Stimulated activated CD4-positive, alpha-beta T cell treated with anti-CD3 and anti-CD28 coated beads, Interleukin-1b, Interleukin-23, amount 100 ng/mL, for 4 hours (primary cell): ENCODE measurements at regions not wholly inside any gene's neighbourhood (a gene's known extent, or its start where the extent isn't known, plus 50 kb on each side); places are given as distances from the start of the nearest gene placed in this dataset.

ENCODE experiments used
- DNase-seq, 2 donors: peaks; one replicate each; pipeline ENCODE4 v3.0.0-alpha.2; 2020; ENCODE audit warnings: low read depth in 2 of 2

DNA sequence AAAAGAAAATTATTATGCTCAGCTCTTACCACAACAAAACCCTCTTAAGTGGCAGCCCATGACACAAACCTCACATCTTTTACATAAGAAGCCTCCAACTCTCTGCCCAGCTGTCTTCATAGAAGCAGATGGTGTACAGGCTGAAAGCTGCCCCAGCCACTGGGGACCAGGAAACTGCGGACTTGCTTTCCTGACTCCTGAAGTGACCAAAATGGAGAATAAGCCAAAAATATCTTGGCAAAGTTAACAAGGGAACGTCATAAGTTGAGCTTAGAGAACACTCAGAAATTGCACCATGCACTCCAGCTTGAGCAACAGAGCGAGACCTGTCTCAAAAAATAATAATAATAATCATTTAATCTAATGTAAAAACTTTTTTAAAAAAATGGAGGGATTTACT, 160.3 kb upstream of the CDYL start:
- DNase-seq = no peak

DNA sequence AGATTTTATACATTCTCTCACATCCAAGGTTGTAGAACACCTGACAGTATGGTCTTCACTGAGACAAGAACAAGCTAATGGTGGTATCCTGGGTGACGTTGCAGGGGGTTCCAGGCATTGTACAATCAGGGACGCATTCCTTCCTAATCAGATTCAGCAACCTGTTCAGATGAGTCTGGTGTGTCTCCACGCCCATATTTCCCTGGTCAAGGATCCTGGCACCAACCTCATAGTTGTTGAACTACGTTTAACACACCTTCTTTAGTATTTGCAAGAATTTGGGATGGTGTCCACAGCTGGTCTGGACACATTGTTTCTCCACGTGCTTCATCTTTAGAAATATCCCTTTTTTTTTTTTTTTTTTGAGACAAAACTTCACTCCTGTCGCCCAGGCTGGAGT, 161.0 kb upstream of the CDYL start:
- no peak for DNase-seq

DNA sequence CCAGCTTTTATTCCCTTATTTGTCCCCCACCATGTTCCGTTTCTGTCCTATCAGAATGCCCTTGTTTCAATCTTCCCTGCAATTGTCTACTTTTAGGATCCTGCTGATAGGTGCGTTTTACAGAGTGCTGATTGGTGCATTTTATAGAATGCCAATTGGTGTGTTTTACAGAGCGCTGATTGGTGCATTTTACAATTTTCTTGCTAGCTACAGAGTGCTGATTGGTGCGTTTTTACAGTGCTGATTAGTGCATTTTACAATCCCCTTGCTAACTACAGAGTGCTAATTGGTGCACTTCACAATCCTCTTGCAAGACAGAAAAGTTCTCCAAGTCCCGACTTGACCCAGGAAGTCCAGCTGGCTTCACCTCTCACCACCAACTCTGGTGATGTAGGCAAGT, 161.6 kb upstream of the CDYL start:
- DNase-seq = no peak

DNA sequence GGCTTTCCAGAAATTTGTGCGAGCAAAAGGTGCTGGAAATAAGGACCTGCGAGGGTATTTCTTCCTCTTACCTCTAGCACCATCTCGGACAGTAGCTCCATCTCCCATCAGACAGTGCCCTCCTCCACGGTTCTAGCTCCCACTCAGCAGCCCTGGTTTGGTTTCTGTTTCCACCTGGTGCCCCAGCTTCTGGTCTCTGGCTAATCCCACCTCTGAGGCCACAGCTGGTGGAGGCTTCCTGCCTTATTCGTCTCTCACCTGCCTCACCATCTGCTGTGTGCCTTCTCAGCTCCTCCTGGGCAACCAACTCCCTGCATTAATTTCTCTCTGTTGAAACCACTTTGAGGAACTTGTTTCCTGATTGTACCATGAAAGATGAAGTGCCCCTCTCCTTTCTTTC, 162.4 kb upstream of the CDYL start:
- DNase-seq = no peak

DNA sequence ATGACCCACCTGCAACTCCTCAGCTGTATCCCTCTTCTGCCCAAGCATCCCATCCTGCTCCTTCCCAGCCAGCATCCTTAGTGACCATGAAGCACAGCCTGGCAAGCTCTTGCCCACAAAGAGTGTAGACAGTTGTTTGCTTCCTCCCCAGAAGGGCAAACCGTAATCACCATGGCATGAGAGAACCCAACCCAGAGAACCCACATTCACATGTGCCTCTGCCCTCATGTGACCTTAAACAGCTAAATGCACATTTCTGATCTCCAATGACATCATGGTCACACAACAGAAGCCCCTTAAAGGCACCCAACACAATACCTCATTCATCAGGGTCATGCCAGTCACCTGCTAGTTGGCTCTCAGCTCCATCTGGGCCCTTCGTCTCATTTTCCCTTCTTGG, 162.8 kb upstream of the CDYL start:
- DNase-seq = no peak

DNA sequence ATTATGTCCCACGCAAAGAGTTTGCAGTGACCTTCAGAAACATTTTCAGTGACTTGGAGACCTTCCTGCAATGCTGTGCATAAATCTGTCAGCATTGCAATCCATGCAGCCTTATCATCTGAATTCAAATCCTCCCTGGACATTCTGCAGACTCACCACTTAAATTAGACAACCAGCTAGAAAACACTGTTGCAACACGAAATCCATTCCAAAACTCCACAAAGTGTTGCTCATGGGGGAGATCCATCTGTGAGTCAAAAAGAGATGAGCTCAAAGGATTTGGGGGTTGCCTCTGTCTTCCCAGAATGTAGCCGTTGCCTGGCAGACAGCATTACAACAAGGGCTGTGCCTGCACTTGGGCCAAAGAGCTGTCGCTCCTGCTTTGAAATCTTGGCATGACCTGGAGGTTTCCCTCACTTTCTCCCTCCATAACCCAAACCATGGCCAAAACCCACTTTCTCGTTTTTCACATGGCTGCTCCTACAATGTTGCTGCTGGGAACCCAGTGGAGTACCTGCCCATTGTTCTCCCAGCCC, 163.5 kb upstream of the CDYL start:
- DNase-seq = no peak

DNA sequence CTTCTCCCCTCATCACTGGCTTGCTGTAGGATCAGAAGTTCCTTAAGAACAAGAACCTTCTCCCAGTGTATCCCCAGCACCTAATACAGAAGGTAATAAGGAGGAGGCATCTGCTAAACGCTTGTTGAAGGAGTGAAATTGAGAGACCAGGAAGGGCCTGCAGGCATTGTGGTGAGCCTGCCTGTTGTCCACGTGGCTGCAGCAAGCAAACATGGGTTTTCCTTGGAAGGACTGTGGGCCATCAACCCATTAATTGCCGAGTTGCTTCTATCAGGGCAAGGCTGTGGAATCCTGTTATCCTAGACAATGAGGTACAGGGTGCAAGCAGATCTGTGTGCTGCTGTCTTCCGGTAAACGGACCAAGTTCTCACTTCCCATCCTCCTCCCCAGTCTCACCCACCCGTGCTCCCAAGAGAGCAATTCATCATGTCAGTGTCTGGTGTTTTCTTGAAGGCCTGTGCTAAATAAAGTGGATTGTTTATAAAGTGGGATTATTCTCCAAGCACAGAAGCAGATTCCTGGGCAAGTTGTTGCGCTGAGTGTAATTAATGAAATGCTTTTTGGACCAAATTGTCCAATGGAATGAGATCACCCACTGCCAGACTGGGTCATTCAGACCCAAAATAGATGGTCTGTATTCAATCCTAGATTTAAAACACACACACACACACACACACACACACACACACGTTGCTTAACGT, 164.6 kb upstream of the CDYL start:
- DNase-seq = no peak

DNA sequence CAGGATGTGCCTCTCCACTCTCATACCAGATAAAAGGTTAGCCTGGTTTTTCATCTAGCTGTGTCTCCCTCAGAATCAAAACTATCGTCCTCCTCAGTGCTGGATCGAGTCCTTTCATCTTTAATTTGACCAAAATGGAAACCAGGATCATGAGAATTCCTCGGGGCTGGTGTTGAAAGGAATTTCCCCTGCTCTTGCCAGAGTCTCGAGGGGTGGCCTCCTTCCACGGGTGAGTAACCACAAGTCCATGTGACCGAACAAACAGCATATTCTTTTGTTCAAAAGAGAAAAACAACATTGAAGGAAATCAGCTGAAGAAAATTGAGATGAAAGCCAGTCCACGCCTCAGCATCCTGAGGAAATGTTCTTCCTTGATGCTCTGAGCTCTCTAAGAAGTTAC, 165.9 kb upstream of the CDYL start:
- DNase-seq = no peak

DNA sequence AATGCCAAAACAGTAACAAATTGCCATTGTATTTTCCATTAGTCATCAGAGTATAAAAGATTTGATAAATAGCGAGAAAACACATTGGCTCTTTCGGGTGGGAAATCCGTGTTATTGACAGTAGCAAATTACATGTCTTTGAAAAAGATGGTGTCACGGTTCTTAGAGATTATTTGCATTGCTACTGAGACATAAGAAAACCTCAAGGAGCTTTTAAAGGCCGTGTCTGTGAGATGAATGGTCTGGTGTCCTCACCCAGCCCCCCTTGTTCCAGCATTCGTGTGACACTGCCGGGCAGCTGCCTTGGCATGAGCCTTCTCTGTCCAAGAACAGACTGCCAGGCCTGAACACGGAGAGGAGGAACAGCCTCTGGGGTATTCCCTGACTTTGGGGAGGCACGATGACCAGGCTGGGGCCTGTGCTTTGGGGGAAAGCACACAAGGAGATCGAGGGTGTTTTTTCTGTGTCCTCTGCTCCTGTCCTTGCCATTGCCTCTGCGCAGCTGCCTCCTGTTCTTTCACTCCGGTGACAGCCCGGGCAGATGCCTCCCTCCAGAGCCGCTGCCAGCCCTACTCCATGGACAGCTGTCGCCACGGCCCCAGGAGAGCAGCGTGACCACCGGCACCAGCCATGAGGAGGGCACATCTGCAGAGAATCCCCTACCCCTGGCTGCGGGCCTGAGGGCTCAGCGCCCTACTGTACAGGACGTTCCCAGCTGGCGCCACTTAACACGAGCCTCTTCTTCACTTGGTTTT, 167.7 kb upstream of the CDYL start:
- DNase-seq = no peak

DNA sequence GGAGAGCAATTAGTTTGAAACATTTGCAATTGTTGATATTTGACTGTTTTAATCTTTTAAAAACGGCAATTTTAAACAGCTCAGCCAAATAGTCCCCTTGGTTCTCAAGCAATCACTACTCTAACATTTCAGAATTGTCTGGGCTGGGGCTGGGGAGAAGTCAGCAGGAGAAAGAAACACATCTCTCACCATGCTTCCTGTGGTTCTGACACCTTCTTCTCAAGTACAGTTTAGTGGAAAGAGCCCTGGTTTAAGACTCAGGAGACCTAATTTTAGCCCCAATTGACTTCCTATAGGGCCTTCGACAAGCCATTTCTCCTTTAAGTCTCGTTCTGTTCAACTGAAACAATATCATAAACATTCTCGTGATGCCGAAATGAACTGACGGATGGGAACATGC, 168.4 kb upstream of the CDYL start:
- DNase-seq = no peak

DNA sequence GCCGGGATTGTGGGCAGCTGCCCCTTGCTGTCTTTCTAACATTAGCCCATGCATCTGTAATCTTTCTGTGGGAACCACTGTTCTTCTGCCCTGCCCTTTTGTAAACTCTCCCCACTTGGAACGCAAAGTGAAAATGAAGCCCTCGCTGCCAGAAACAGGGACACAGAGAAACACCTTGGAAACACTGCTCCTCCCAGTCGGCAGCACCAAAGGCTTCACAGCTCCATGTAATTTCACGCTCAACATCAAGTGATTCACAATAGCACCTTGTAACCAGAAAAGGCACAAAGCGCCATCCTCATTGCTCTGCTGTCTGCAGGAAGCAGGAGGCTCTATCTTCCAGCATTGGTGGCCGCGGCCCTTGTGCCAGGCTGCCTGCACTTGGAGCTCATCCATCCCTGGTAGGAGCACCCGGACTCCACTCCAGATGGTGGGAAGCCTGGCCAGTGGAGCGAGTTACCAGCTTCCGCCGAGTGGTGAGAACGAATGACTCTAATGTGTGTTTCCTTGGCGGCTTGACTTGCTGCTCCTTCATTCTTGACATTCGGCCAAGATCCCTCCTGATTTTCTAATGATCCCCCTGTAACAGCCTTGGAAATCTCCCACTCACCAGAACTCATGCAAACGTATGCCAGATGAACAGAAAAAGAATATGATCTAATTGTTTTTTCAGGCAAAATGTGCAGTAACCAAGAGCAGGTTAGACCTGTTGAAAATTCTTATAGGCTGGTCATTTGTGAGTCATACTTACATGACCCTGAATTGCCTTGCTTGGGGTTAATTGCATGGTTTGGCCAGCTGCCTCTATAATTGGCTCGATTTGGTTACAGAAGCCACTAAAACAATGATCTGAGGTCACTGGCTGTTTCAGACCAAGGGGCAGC, 169.1 kb upstream of the CDYL start:
- DNase-seq = no peak

DNA sequence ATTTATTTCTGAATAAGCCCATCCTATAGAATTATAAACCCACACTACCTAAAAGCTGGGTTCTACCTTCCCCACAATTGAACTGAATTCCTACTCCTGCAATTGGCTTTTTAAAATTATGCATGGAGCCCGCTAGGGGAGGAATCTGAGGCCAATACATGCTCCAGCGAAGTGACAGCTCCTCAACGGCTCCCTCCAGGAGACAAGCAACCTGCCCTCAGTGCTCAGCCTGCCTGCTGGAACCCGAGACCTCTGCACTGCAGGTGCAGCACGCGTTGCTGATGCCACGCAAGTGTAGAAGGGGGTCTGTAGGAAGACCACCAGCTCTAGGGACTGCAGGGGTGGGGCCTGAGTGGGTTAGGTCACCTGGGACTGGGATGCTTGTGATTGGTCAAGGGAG, 170.2 kb upstream of the CDYL start:
- DNase-seq = no peak

DNA sequence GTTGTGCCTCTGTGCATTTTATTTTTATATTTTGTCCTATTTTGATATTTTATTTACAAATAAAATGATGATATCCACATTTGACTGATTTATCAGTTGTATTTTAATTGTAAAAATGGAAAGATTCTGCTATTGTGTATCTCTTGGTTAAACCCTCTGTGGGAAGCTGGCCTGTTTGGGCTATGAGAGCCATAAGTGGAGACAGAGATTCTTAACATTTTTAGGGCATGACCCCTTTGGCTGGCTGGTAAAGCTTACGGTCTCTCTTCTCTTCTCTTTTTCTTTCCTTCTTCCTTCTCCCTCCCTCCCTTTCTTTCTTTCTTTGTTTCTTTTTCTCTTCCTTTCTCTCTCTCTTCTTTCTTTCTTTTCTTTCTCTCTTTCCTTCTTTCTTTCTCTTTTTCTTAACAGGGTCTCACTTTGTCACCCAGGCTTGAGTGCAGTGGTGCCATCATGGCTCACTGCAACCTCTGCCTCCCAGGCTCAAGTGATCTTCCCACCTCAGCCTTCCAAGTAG, 172.3 kb upstream of the CDYL start:
- no peak for DNase-seq

DNA sequence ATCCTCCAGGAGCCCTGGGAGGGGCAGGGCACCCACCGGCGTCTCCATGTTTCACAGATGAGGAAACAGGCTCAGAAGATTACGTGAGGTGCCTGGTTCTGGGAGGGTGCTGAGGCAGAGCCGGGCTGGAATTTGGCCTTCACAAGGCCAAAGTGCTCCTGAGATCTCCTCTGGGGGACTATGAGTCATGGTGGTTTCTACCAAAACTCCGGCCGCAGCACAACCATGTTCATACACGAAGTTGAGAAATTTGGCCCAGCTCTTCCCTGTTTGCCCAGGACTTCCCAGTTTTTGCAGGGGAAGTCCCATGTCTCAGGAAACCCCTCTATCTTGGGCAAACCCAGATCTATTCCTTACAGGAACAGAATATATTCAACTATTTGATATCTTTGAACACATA, 172.9 kb upstream of the CDYL start:
- no peak for DNase-seq

DNA sequence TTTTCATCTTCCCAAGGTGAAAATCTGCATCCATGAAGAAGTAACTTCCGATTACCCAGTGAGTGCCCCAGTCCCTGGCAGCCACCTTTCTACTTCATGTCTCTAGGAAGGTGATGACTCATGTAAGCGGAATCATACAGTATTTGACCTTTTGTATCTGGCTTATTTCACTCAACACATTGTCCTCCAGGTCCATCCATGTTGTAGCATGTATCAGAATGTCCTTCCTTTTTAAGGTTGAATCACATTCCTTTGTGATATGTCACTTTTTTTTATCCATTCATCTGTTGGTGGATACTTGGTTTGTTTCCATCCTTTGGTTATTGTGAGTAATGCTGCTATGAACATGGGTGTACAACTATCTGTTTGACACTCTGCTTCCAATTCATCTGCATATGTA, 176.3 kb upstream of the CDYL start:
- no peak for DNase-seq

DNA sequence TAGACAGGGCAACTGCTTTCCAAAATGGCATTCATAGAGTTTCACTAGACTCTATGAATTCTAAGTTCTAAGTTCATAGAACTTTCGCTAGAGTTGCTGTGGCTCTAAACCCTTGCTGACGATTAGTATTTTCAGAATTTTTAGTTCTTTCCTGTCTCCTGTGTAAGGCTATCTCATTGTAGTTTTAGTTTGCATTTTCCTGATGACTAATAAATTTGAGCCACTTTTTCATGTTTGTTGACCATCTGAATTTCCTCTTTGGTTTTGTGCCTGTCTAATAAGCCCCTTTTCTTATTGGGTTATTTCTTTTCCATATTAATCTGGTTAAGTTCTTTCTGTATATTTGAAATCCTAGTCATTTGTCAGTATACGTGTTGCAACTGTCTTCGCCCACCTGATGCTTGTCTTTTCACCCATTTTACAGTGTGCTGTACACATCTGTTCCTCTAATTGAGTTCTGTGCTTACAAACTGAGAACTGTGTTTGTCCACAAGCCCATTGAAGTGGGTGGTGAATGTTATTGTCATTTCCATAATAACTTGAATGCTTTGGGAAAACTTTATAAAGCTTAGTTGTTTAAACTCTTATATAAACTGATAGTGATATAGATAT, 177.7 kb upstream of the CDYL start:
- DNase-seq = no peak

DNA sequence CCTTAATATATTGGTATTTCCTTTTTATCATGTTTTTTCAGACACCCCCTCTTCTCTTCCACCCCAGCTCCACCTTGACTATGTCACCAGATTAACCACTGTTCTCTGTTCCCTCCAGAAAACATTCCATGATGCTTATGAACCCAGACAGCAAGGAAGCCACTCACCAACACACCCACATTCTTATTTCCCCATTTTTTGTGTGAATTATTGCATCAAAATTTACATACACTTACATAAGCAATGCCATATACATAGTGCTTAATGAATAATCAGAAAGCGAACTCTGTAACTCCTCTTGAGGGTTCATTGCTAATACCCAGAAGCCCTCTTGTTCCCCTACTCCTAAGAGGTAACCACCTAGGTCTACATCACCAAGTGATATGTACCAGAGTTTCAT, 182.3 kb upstream of the CDYL start:
- DNase-seq = no peak

DNA sequence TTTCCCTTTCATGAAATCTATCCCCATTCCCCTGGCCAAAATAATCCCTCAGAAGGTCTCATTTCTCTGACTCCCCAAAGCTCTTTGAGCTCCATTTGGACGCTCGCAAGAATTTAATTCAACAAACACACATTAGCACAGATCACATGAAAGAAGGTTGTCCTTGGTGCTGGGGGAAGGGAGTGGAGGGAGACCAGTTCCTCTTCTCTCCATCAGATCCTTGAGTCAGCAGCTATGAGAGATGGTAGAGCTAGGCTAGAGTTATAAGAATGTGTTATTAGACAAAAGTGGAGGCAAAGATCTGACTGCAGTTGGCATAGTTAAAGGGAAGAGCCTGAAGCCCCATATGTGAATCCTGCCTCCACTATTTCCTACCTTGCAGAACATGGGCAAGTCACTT, 184.2 kb upstream of the CDYL start:
- DNase-seq = no peak

DNA sequence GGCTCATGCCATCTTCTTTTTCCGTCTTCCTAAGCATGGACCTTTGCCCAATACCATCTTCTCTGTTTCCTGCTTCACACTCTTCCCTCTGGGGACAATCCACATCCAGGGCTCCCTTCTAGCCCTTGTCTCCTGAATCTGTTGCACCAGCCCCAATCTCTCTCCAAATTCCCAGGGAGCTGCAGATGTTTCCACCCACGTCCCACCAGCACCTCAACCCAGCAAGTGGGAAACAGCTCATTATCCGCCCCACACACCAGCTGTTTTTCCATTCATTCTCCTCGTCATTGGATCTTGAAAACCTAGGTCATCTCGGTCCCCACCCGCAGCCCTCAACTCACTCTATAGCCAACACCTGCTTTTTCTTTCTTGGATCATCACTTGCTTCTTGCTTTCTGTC, 185.0 kb upstream of the CDYL start:
- DNase-seq = no peak

DNA sequence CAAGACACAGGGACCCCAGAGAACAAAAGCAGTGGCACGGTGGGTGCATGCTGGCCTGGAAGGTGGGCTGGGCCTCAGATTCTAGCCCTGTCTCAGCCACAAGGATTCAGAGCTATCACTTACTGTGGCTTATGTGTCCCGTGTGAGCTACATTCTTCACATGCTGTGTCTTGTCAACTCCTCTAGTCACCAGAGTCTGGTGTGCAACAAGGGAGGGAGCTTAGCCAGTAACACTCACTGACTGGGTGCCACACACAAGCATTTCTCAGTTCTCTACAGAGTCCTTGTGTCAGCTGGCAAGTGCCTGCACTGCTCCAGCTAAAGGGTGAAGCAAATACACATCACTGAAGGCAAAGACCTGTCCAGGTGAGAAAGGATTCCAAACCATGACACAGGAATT, 186.9 kb upstream of the CDYL start:
- DNase-seq = no peak

DNA sequence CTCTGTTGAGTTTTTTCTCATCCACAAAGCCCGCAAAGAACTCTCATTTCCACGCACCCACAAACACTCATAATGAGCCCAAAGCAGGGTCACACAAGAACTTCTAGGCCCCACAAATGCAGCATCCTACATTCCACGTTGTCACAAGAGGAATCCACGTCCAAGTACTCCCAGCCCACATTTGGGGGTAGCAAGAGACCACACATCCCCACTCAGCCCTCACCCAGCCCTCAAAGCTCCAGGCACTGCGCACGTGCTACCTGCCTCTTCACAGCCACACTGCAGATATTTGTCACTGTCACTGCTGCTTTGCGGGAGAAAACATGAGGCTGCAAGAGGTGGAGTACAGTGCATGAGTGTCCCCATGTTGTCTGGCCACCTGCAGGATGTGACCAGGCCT, 187.6 kb upstream of the CDYL start:
- DNase-seq = no peak

DNA sequence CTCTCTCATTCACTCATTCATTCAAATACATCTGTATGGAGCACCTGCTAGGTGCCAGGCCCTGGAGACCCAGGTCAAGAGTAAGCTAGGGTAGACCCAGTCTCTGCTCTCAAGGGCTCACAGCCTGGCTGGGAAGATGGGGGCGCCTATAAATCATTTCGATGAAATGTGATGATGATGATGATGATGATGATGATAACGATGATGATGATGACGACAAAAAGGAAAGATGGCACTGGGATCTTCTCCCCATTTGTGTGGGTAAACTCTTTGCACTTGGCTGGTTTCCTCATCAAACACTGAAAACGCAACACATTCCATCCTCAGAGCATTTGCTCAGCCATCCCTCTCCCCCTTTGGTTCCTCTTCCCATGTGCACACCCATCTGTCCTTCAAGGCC, 188.0 kb upstream of the CDYL start:
- DNase-seq = no peak
